Stimulated activated effector memory CD8-positive, alpha-beta T cell treated with anti-CD3 and anti-CD28 coated beads, Interleukin-12 subunit alpha, Interleukin-12 subunit beta, amount 100 ng/mL, for 72 hours (primary cell): ENCODE measurements at regions not wholly inside any gene's neighbourhood (a gene's known extent, or its start where the extent isn't known, plus 50 kb on each side); places are given as distances from the start of the nearest gene placed in this dataset.
"Not testable (repeated sequence)": the region's sequence is repeated elsewhere in the genome, so short reads cannot be mapped to it uniquely, and the experiment has no call there.

Source experiments
- ATAC-seq: fragments of 150-1000 bp; cut with Tn5 transposase; 2 replicates; pipeline ENCODE4 v1.10.0; 2021
- DNase-seq, 2 donors: peaks; one replicate each; pipeline ENCODE4 v3.0.0; 2021 to 2022; ENCODE audit warnings: low spot score in 2 of 2
- H3K27ac Mint-ChIP-seq: one replicate; pipeline ENCODE4 v1.8.0; 2022; ENCODE audit warnings: mild to moderate bottlenecking, mixed read lengths
- H3K36me3 Mint-ChIP-seq: one replicate; pipeline ENCODE4 v1.8.0; 2022; ENCODE audit warnings: mild to moderate bottlenecking, mixed read lengths
- H3K4me1 Mint-ChIP-seq: one replicate; pipeline ENCODE4 v1.8.0; 2022; ENCODE audit warnings: mixed read lengths
- H3K4me3 Mint-ChIP-seq: one replicate; pipeline ENCODE4 v1.8.0; 2022; ENCODE audit warnings: mild to moderate bottlenecking, mixed read lengths
- H3K9me3 Mint-ChIP-seq: one replicate; pipeline ENCODE4 v1.8.0; 2022; ENCODE audit warnings: mixed read lengths

DNA sequence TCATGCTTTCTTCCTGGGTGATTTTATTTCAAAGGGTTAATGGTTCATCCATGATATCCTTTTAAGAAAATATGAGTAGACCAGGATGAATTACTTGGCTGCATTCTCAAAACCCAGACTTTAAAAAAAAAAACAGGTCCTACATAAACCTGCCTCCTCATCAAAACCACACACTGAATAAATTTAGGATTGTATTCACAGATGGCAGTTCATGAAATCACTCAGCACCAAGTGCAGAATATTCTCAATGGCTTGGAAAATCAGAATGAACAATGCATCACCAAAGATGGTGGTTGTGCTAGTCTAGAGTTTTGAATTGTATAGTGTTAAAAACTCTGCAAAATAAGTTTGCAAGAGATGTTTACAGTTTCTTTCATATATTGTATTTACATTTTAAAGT lies 145.4 kb upstream of the GRAMD2B start:
- no peaks in the 10 kb centered on the region for H3K9me3 Mint-ChIP-seq
- ATAC-seq (no peak), DNase-seq (no peak)
- no peak overlapping the region for H3K4me3 Mint-ChIP-seq
- H3K4me1 Mint-ChIP-seq, result no peaks in the 10 kb centered on the region
- H3K36me3 Mint-ChIP-seq, result no peaks in the 10 kb centered on the region
- H3K27ac Mint-ChIP-seq, result no peak overlapping the region

DNA sequence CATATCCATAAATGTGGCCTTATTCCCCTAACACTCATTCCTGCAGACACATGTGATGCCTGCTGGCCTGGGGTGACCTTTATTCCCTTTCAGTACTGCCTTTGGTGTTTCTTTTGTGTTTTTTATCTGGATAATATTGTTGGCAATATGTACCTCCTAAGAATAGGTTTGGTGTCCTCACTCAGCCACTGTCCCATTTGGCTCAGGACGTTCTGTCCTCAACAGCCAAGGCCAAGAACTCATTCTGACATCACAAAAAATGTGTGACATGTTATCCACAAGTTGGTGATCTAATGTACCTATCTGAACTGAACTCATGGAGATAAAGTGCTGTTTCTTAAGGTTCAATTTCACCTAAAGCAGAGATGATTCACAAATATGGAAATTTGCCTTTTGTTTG lies 142.9 kb upstream of the GRAMD2B start:
- Mint-ChIP-seq H3K36me3 (no peaks in the 10 kb centered on the region), H3K27ac (no peak overlapping the region), H3K4me3 (no peak overlapping the region), H3K4me1 (no peaks in the 10 kb centered on the region), H3K9me3 (no peaks in the 10 kb centered on the region)
- ATAC-seq, result no peak
- DNase-seq, result no peak

DNA sequence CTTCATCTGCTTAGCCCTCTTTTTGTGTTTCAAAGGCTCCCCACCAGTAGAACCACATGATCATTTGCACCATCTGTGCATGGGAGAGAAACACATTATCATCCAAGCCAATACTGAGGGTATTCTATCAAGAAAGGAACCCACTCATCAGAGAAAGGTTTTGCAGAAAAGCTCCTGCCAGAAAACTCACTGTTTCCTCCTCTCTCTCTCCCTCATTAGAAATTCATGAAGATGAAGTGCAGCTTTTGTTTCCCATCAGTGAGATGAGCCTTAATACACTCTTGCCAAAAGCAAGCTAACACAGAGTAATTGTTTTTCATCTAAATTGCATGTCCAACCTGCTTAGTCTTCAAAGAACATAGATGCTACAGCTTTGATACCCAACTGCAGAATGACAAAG lies 142.4 kb upstream of the GRAMD2B start:
- Mint-ChIP-seq H3K27ac (no peak overlapping the region), H3K4me1 (no peaks in the 10 kb centered on the region), H3K9me3 (no peaks in the 10 kb centered on the region)

DNA sequence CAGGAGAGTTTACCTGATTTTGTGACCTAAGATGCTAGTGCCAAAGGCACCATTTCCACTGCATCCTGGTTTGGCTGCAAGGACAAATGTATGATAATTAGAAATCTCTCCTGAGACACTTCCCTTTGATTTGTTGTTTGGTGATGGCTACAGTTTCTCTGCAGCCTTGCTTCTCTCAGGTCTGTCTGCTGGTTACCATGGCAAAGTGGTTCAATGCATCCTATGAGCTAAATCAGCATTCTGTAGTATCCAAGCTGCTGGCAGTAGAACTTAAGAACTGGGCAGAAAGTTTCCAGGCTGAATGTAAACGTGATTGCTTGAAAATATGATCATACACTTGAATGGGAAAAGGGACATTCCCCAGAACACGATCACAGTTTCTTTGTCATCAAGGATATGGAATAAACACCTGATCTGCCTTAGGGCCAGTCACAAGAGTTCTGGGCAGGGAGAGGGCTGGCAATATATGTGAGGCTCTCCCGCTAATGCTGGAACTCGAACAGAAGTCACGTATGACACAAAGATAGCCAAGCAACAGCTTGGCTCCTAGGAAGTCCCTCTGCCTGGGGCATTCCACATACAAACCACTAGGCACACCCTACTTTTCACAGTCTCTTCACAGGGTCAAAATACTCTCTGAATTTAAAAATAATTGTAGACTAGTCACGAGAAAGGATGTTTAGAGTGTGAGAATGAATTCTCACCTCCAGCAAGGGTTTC lies 138.1 kb upstream of the GRAMD2B start:
- DNase-seq, result no peak
- Mint-ChIP-seq H3K9me3 (no peaks in the 10 kb centered on the region), H3K4me3 (no peak overlapping the region), H3K27ac (no peak overlapping the region), H3K4me1 (no peaks in the 10 kb centered on the region), H3K36me3 (no peaks in the 10 kb centered on the region)
- no peak for ATAC-seq

More for the DNA sequence above, 142.4 kb upstream of the GRAMD2B start:
- Mint-ChIP-seq H3K36me3 (no peaks in the 10 kb centered on the region), H3K4me3 (no peak overlapping the region)
- no peak for ATAC-seq
- no peak for DNase-seq

DNA sequence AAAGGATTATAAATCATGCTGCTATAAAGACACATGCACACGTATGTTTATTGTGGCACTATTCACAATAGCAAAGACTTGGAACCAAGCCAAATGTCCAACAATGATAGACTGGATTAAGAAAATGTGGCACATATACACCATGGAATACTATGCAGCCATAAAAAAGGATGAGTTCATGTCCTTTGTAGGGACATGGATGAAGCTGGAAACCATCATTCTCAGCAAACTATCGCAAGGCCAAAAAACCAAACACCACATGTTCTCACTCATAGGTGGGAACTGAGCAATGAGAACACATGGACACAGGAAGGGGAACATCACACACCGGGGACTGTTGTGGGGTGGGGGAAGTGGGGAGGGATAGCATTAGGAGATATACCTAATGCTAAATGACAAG lies 127.1 kb upstream of the GRAMD2B start:
- not testable (repeated sequence) for H3K27ac Mint-ChIP-seq, H3K4me3 Mint-ChIP-seq, H3K4me1 Mint-ChIP-seq, ATAC-seq, H3K9me3 Mint-ChIP-seq, H3K36me3 Mint-ChIP-seq, DNase-seq

DNA sequence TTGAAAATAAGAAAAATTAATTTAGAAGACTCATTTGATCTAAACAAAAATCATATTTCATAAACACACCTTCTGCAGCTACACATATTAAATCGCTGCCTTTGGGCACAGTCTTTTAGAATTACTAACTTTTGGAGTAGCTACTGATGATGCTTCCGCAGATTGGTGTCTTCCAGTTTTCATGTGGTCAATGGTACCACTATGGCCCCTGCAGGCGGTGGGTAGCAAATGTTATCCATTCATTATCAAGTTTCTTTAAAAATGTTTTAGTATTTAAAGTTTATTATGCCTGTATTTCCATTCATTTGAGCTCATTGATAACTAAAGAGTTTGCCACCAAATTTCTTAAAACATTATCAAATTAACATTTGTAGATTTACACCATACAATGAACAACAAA lies 122.9 kb upstream of the GRAMD2B start:
- ATAC-seq, result no peak
- Mint-ChIP-seq H3K4me3 (no peak overlapping the region), H3K4me1 (no peaks in the 10 kb centered on the region), H3K27ac (no peak overlapping the region), H3K9me3 (no peaks in the 10 kb centered on the region), H3K36me3 (no peaks in the 10 kb centered on the region)
- no peak for DNase-seq

DNA sequence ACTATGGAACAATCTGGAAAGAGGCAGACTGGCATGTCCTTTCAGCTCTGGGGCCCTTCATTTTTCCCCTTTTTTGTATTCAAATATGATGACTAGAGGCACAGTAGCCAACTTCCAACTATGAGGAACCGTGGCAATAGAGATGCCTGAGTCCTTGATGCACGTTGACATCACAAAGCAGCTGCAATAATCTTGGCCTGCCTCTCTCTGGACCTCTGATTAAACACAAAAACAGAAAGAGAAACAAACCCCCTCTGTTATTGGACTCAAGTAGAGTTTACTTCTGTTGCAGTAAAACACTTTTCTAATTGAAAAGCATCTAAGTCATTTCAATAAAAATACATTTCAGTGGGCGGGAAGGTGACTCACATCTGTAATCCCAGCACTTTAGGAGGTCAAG lies 122.2 kb upstream of the GRAMD2B start:
- no peak for ATAC-seq
- Mint-ChIP-seq H3K36me3 (no peaks in the 10 kb centered on the region), H3K4me3 (no peak overlapping the region), H3K9me3 (peaks cover 2% of the 10 kb centered on the region), H3K27ac (no peak overlapping the region), H3K4me1 (no peaks in the 10 kb centered on the region)
- DNase-seq, result no peak

DNA sequence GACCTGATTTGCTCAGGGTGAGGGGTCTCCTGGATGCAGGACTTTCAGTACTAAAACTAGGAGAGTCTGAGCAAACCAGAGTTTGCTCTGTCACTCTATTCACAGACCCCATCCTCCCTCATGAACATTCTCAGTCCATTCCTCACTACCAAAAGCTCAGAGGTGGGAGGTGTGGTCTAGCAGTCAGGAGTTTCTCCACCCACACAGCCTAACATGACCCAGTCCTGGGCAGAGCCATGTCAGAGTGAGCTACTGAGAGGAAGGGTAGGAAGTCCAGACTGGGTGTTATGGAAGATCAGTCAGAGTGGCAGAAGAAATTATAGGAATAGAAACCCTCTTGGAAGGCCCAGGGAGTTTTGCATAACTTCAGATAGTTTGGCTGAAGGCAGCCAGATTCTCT lies 113.3 kb upstream of the GRAMD2B start:
- H3K4me3 Mint-ChIP-seq, result no peak overlapping the region
- no peak overlapping the region for H3K27ac Mint-ChIP-seq
- H3K4me1 Mint-ChIP-seq, result no peaks in the 10 kb centered on the region
- H3K36me3 Mint-ChIP-seq, result no peaks in the 10 kb centered on the region
- no peak for DNase-seq
- peaks cover 2% of the 10 kb centered on the region for H3K9me3 Mint-ChIP-seq
- peak; percentile 36 for ATAC-seq

DNA sequence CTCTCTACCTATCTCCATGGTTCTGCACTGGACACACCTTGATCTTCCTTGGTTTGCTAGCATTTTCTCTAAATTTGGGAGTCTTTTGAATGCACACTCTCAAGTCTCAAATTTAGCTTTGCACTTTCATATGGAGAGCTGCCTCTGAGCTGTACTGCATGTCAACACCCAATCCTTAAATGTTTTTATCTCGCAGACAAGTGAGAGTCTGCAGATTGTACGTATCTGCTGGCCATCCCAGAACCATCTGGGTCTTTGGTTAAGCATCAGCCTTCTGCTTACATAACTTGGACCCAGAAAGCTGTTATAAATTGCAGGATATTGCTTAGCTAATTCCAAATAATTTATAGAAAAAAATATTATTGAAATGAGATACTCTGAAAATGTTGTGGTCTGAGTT lies 111.4 kb upstream of the GRAMD2B start:
- no peak overlapping the region for H3K27ac Mint-ChIP-seq
- no peaks in the 10 kb centered on the region for H3K36me3 Mint-ChIP-seq
- H3K4me3 Mint-ChIP-seq, result no peak overlapping the region
- H3K4me1 Mint-ChIP-seq, result no peaks in the 10 kb centered on the region
- no peak for DNase-seq
- no peak for ATAC-seq
- no peaks in the 10 kb centered on the region for H3K9me3 Mint-ChIP-seq

DNA sequence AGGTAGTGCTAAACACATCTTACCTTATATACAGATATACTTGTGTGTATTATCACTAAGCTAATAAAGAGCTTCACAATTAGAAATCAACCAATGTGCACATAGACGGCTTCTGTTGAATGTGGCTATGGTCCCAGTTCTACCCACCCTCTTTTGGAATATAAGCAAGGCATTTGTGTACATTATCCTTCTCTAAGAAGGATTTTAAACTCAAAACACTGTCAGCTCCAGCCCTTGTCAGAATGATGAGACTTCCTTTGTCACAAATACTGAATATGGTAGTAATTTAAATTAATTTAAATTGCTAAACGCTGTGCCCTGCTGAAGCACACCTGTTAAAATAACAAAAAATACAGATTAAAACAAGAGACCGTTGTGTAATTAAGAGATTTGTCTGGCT lies 107.9 kb upstream of the GRAMD2B start:
- Mint-ChIP-seq H3K9me3 (no peaks in the 10 kb centered on the region), H3K4me3 (no peak overlapping the region)
- ATAC-seq, result no peak

DNA sequence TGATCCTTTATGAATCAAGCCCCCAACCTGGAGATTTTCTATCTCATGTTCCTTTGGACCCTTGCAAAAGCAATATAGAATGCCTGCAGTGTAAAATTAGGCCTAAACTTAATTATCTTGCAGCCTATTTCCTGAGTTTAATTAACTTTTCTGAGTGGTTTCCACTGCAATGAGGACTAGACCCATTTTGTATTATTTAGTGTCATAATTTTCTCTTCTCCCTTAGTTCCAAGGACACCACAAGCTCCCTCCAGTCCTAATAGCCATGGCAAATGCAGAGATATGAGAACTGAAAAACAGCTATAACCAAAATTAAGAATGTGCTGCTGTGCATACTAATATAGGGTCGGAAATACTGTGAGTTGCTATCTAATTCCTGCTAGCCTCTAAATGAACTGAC lies 90.9 kb upstream of the GRAMD2B start:
- no peak for DNase-seq
- Mint-ChIP-seq H3K4me3 (no peak overlapping the region), H3K36me3 (no peaks in the 10 kb centered on the region), H3K27ac (no peak overlapping the region), H3K9me3 (no peaks in the 10 kb centered on the region), H3K4me1 (no peaks in the 10 kb centered on the region)
- no peak for ATAC-seq

More for the DNA sequence above, 107.9 kb upstream of the GRAMD2B start:
- H3K36me3 Mint-ChIP-seq, result no peaks in the 10 kb centered on the region
- DNase-seq, result no peak
- H3K4me1 Mint-ChIP-seq, result no peaks in the 10 kb centered on the region
- H3K27ac Mint-ChIP-seq, result no peak overlapping the region

DNA sequence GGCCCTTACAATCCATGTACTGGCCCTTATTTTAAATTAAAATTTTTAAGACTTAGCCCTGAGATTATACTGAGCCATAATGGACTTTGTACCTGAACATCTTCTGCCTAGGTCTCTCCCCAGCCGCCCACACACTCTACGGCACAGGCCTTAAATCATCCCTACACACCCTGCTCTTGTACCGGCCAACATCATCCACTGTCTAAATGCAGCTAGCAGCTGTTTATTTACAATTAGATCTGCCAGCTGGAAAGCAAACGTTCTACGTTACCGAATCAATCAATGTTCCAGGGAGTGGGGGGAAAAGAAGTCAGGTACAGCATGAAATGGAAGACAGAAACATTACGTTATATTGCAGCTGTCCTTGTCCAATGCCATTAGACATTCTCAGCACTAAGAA lies 88.4 kb upstream of the GRAMD2B start:
- no peaks in the 10 kb centered on the region for H3K9me3 Mint-ChIP-seq
- no peak for ATAC-seq
- no peak overlapping the region for H3K4me3 Mint-ChIP-seq
- DNase-seq, result no peak
- no peaks in the 10 kb centered on the region for H3K36me3 Mint-ChIP-seq
- H3K27ac Mint-ChIP-seq, result no peak overlapping the region
- no peaks in the 10 kb centered on the region for H3K4me1 Mint-ChIP-seq

DNA sequence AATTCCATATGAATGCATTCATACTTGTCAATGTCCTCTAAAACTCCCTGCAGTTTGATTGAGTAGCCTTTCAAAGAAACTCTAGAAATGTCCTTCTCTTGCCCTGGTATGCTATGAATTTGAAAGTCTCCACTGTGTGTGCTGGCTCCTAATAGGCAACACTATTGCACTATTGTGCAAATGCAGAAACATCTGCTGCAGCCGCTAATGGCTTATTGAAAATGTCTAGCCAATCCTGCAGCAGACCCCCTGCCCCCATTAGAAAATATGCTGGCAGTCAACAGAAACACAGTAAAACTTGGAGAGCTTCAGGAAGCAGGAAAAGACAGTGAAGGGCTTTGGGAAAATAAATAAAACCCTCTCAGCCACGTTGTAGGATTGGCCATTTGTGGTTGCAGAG lies 87.3 kb upstream of the GRAMD2B start:
- DNase-seq (no peak), ATAC-seq (no peak)
- Mint-ChIP-seq H3K4me3 (no peak overlapping the region), H3K27ac (no peak overlapping the region), H3K9me3 (no peaks in the 10 kb centered on the region), H3K36me3 (no peaks in the 10 kb centered on the region), H3K4me1 (no peaks in the 10 kb centered on the region)

DNA sequence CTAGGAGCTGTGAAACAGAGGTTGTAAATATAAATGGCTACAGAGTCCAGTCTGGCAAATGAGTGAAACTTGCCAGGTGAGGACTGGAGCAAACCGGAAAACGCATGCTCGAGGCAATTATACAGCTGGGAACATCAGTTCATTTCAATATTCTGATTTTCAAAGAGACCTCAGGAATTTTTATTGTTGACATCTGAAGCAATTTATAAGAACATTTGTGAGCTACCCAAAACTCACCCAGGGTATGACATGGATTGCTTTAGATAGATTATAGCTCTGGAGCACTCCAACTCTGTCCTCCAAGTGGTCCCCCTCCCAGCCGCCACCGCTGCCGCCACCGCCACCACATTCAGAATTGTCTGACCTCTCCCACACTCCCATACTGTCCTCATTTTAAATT lies 84.6 kb upstream of the GRAMD2B start:
- no peak overlapping the region for H3K4me3 Mint-ChIP-seq
- ATAC-seq, result no peak
- DNase-seq, result no peak
- no peaks in the 10 kb centered on the region for H3K4me1 Mint-ChIP-seq
- H3K9me3 Mint-ChIP-seq, result no peaks in the 10 kb centered on the region
- H3K36me3 Mint-ChIP-seq, result no peaks in the 10 kb centered on the region
- H3K27ac Mint-ChIP-seq, result no peak overlapping the region

DNA sequence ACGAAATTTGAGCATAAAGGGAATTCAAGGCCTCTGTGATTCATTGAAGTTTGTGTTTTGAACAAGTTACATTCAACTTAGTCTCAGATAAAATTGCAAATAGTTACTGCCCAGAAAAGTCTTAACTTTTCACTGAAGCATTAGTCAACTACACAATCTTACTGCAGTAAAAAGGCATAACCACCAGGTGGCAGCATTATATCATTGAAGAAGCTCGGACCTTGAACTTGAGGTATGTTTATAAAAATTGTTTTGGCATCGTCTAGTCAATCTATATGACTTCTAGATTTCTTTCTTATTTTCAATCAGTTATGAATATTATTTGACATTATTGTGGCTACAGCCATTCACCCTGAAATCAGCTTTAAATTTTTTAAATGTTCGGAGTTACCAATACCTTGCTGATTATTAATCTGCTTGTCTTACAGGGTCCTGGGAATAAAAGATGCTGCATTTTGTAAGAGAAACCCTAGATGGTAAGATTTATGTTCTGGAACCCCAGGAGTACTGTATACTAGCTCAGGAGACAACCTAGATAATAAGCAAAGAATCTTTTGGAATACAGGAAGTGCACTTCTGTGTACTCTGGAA lies 83.9 kb upstream of the GRAMD2B start:
- H3K4me1 Mint-ChIP-seq, result no peaks in the 10 kb centered on the region
- H3K36me3 Mint-ChIP-seq, result no peaks in the 10 kb centered on the region
- no peak overlapping the region for H3K27ac Mint-ChIP-seq
- peak; percentile 22 to 63 for DNase-seq
- no peak overlapping the region for H3K4me3 Mint-ChIP-seq
- no peak for ATAC-seq
- no peaks in the 10 kb centered on the region for H3K9me3 Mint-ChIP-seq

DNA sequence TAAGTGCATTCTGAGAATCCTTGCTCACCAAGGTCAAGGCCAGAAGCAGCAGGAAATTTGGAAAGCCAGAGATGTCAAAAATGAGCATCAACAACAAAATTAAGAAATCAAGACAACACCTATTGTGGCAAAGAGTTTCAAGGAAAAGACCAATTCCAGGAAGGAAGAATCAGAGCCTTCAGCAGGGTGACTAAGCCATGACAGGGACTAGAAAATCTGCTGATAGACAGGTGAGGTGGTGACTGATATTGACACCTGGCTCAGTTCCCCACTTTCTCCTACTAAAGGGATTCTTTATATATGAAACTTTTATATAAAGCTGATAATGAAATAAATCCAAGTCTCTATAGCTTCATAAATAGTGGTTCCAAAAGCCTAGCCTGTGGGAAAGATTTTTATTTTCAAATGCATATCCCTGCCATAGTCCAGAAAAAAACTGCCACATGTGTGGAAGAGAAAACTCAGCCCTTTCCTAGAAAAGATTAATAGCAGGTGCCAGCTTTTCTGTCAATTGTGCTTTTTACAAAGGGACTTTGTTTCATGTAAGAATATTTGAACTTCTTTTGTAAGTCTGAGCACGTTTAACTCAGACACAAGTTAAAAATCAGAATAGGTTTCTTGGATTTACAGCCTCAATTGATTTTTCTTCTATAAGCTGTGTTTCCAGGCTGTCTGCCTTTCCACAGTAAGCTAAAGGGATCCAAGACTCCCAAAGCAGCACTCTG lies 81.1 kb upstream of the GRAMD2B start:
- H3K4me3 Mint-ChIP-seq, result no peak overlapping the region
- no peak for DNase-seq
- no peak for ATAC-seq
- no peaks in the 10 kb centered on the region for H3K9me3 Mint-ChIP-seq
- H3K27ac Mint-ChIP-seq, result no peak overlapping the region
- H3K36me3 Mint-ChIP-seq, result no peaks in the 10 kb centered on the region
- H3K4me1 Mint-ChIP-seq, result no peaks in the 10 kb centered on the region
